ENCODE measurements at regions not wholly inside any gene's neighbourhood (a gene's known extent, or its start where the extent isn't known, plus 50 kb on each side); places are given as distances from the start of the nearest gene placed in this dataset.

- TF ChIP-seq POLR2AphosphoS5 (IDR thresholded peaks at IDR 0.05; ENCODE audit: insufficient read depth in 1 of 2, low read depth in 1 of 2) = no peak
- no peak for TF ChIP-seq CTCF (IDR thresholded peaks at IDR 0.05)
- no peak for TF ChIP-seq POLR2A (IDR thresholded peaks at IDR 0.05)
- H3K27me3 ChIP-seq = no peaks in the 10 kb centered on the region
- no peaks in the 10 kb centered on the region for H3K36me3 ChIP-seq
- H3K4me3 ChIP-seq = no peak overlapping the region
- H3K27ac ChIP-seq = no peak overlapping the region
- H3K9me3 ChIP-seq = no peaks in the 10 kb centered on the region
- H3K4me1 ChIP-seq = no peaks in the 10 kb centered on the region
- intact Hi-C loops (cut with DNase I) = no loop called here
- DNase-seq (ENCODE audit: extremely low spot score in 2 of 2) = no peak
Measured at GRCh38 chr2:17076533-17076932, 410.9 kb upstream of the CYRIA start.

GRCh38 chr2:17070711-17071110 is 405.1 kb upstream of the CYRIA start:
- Histone ChIP-seq H3K27ac (no peak overlapping the region), H3K4me1 (no peaks in the 10 kb centered on the region), H3K9me3 (no peaks in the 10 kb centered on the region), H3K36me3 (no peaks in the 10 kb centered on the region), H3K4me3 (no peak overlapping the region), H3K27me3 (no peaks in the 10 kb centered on the region)
- intact Hi-C loops (cut with DNase I) = no loop called here
- no peak for DNase-seq (ENCODE audit: extremely low spot score in 2 of 2)
- TF ChIP-seq CTCF (IDR thresholded peaks at IDR 0.05) (no peak), POLR2A (IDR thresholded peaks at IDR 0.05) (no peak), POLR2AphosphoS5 (IDR thresholded peaks at IDR 0.05; ENCODE audit: insufficient read depth in 1 of 2, low read depth in 1 of 2) (no peak)

DNA sequence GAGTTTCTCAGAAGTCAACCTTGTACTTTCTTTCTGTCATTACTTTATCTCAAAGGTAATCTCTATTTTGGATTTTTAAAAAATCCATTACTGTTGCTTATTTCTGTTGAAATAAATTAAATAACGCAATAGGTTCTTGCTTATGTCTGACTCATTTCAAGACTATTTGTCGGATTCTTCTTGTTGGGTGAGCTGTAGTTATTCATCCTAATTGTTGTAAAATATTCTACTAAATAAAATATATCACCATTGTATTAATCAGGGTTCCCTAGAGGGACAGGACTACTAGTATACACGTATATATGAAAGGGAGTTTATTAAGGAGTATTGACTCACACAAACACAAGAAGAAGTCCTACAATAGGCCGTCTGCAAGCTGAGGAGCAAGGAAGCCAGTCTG is 403.9 kb upstream of the CYRIA start:
- intact Hi-C loops (cut with DNase I) = no loop called here
- Histone ChIP-seq H3K9me3 (no peaks in the 10 kb centered on the region), H3K4me1 (no peaks in the 10 kb centered on the region), H3K27ac (no peak overlapping the region), H3K27me3 (no peaks in the 10 kb centered on the region), H3K36me3 (no peaks in the 10 kb centered on the region), H3K4me3 (no peak overlapping the region)
- TF ChIP-seq POLR2AphosphoS5 (IDR thresholded peaks at IDR 0.05; ENCODE audit: insufficient read depth in 1 of 2, low read depth in 1 of 2) (no peak), CTCF (IDR thresholded peaks at IDR 0.05) (no peak), POLR2A (IDR thresholded peaks at IDR 0.05) (no peak)
- DNase-seq (ENCODE audit: extremely low spot score in 2 of 2) = no peak

DNA sequence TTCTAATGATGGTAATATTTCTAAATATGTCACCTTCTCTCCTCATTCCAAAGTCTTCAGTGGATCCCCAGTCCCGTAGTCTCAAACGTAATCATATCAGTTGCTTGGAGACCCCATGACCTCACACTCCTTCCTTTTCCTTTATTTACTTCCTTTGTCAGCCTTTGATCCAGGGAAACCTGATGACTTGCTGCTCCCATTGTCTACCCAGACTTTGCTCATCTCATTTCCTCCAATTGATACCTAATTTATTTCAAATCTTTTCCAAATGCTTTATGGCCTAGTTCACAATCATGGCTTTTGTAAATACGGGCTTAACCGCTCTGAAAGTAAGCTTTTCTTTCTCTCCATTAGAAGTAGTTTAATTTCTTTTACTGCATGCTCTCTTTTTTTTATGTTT is 402.4 kb upstream of the CYRIA start:
- intact Hi-C loops (cut with DNase I) = no loop called here
- no peak overlapping the region for H3K27ac ChIP-seq
- H3K4me3 ChIP-seq = no peak overlapping the region
- no peaks in the 10 kb centered on the region for H3K9me3 ChIP-seq
- no peaks in the 10 kb centered on the region for H3K4me1 ChIP-seq
- no peaks in the 10 kb centered on the region for H3K27me3 ChIP-seq
- no peak for DNase-seq (ENCODE audit: extremely low spot score in 2 of 2)
- TF ChIP-seq CTCF (IDR thresholded peaks at IDR 0.05) (no peak), POLR2A (IDR thresholded peaks at IDR 0.05) (no peak), POLR2AphosphoS5 (IDR thresholded peaks at IDR 0.05; ENCODE audit: insufficient read depth in 1 of 2, low read depth in 1 of 2) (no peak)
- no peaks in the 10 kb centered on the region for H3K36me3 ChIP-seq

DNA sequence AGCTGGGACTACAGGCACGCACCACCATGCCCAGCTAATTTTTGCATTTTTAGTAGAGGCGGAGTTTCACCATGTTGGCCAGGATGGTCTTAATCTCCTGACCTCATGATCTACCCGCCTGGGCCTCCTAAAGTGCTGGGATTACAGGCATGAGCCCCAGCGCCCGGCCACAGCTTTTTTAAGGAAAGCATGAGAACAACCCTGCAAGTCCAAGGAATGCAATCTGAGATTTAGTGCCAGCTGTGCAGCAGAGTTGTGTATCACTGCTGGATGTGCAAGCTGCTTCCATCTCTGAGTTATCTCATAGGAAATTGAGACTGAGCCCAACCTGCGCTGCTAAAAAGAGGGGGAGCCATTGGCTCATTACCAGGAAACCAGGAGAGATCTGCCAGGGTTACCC is 399.9 kb upstream of the CYRIA start:
- Histone ChIP-seq H3K36me3 (no peaks in the 10 kb centered on the region), H3K9me3 (no peaks in the 10 kb centered on the region), H3K4me3 (no peak overlapping the region), H3K27me3 (no peaks in the 10 kb centered on the region), H3K4me1 (no peaks in the 10 kb centered on the region), H3K27ac (no peak overlapping the region)
- no peak for DNase-seq (ENCODE audit: extremely low spot score in 2 of 2)
- intact Hi-C loops (cut with DNase I) = no loop called here
- no peak for TF ChIP-seq CTCF (IDR thresholded peaks at IDR 0.05)
- TF ChIP-seq POLR2A (IDR thresholded peaks at IDR 0.05) = no peak
- TF ChIP-seq POLR2AphosphoS5 (IDR thresholded peaks at IDR 0.05; ENCODE audit: insufficient read depth in 1 of 2, low read depth in 1 of 2) = no peak
